GM23338 (cell line): ENCODE measurements at regions not wholly inside any gene's neighbourhood (a gene's known extent, or its start where the extent isn't known, plus 50 kb on each side); places are given as distances from the start of the nearest gene placed in this dataset.

Source experiments
- ATAC-seq: fragments of 200-7000 bp; cut with Tn5 transposase; 3 replicates; pipeline ENCODE4 v1.9.1; 2020
- DNase-seq: peaks from one replicate; pipeline ENCODE4 v3.0.0-alpha.2; 2015; ENCODE audit warnings: low spot score
- H2AFZ ChIP-seq: fragments of 200-600 bp; sonication (generic); 2 replicates; pipeline ENCODE4 v1.8.0; 2016; ENCODE audit warnings: antibody characterized with exemption, mild to moderate bottlenecking, moderate library complexity
- H3F3A ChIP-seq: fragments of 200-600 bp; sonication (generic); replicated peaks from 2 replicates; pipeline ENCODE4 v1.8.0; 2017; ENCODE audit warnings: antibody characterized with exemption, mixed run types, low read depth
- H3K27ac ChIP-seq: fragments of 200-600 bp; sonication (generic); 2 replicates; pipeline ENCODE4 v1.6.1; 2016; ENCODE audit warnings: low read depth
- H3K27me3 ChIP-seq: fragments of 200-600 bp; sonication (generic); 2 replicates; pipeline ENCODE4 v1.8.0; 2016; ENCODE audit warnings: mild to moderate bottlenecking, mixed run types, moderate library complexity; ENCODE audit not compliant: insufficient read depth
- H3K36me3 ChIP-seq: fragments of 200-600 bp; sonication (generic); 2 replicates; pipeline ENCODE4 v1.8.0; 2016; ENCODE audit warnings: mild to moderate bottlenecking; ENCODE audit not compliant: insufficient read depth
- H3K4me1 ChIP-seq: fragments of 200-600 bp; sonication (generic); 2 replicates; pipeline ENCODE4 v1.8.0; 2016; ENCODE audit warnings: mild to moderate bottlenecking, moderate library complexity; ENCODE audit not compliant: insufficient read depth
- H3K4me2 ChIP-seq: fragments of 200-600 bp; sonication (generic); 2 replicates; pipeline ENCODE4 v1.7.1; 2017; ENCODE audit warnings: mixed run types
- H3K4me3 ChIP-seq: fragments of 200-600 bp; sonication (generic); 2 replicates; pipeline ENCODE4 v1.6.1; 2016; ENCODE audit warnings: mixed run types
- H3K79me2 ChIP-seq: fragments of 200-600 bp; sonication (generic); replicated peaks from 2 replicates; pipeline ENCODE4 v1.8.0; 2017; ENCODE audit warnings: mild to moderate bottlenecking; ENCODE audit not compliant: insufficient read depth
- H3K9me2 ChIP-seq: fragments of 200-600 bp; sonication (generic); 2 replicates; pipeline ENCODE4 v1.8.0; 2017; ENCODE audit not compliant: insufficient read depth
- H4K20me1 ChIP-seq: fragments of 200-600 bp; sonication (generic); replicated peaks from 2 replicates; pipeline ENCODE4 v1.8.0; 2017; ENCODE audit warnings: mild to moderate bottlenecking; ENCODE audit not compliant: insufficient read depth
- H3K27ac Mint-ChIP-seq: 2 replicates; pipeline ENCODE4 v1.8.0; 2020; ENCODE audit warnings: inconsistent platforms, mild to moderate bottlenecking, moderate library complexity, mixed read lengths
- H3K27me3 Mint-ChIP-seq: 3 replicates; pipeline ENCODE4 v1.8.0; 2022; ENCODE audit warnings: low read depth, mild to moderate bottlenecking, moderate library complexity, mixed read lengths, inconsistent platforms; ENCODE audit not compliant: insufficient read depth, poor library complexity
- H3K36me3 Mint-ChIP-seq: 3 replicates; pipeline ENCODE4 v1.8.0; 2021; ENCODE audit warnings: low read depth, mild to moderate bottlenecking, inconsistent platforms, moderate library complexity, mixed read lengths
- H3K4me1 Mint-ChIP-seq: 3 replicates; pipeline ENCODE4 v1.8.0; 2020; ENCODE audit warnings: mild to moderate bottlenecking, inconsistent platforms, mixed read lengths
- H3K4me3 Mint-ChIP-seq: 3 replicates; pipeline ENCODE4 v1.8.0; 2021; ENCODE audit warnings: moderate library complexity, mild to moderate bottlenecking, inconsistent platforms, mixed read lengths
- H3K9me3 Mint-ChIP-seq: 3 replicates; pipeline ENCODE4 v1.8.0; 2020; ENCODE audit warnings: moderate library complexity, mild to moderate bottlenecking, inconsistent platforms, mixed read lengths
- JUNB ChIP-seq: IDR thresholded peaks from one replicate; pipeline ENCODE4 v1.6.1; 2016; ENCODE audit warnings: antibody characterized with exemption; ENCODE audit not compliant: unreplicated experiment
- POLR2AphosphoS5 ChIP-seq: IDR thresholded peaks from 2 replicates; pipeline ENCODE4 v1.6.1; 2016; ENCODE audit warnings: antibody characterized with exemption, low read depth
- ZNF114 ChIP-seq: fragments of 250-450 bp; sonication (Bioruptor Pico); IDR thresholded peaks from 2 replicates; pipeline ENCODE4 v1.5.0; 2020; ENCODE audit warnings: mild to moderate bottlenecking, moderate library complexity
- TF ChIP-seq, protein P1 (sequence below): fragments of 250-450 bp; sonication (Bioruptor Pico); IDR thresholded peaks from 2 replicates; pipeline ENCODE4 v1.5.0; 2020; ENCODE audit warnings: mild to moderate bottlenecking, moderate library complexity
- TF ChIP-seq, protein P2 (sequence below): IDR thresholded peaks from 2 replicates; pipeline ENCODE4 v1.6.1; 2016; ENCODE audit warnings: antibody characterized with exemption

GRCh38 chr1:105678334-105678733 lies 1378.1 kb upstream of the PRMT6 start (continued):
- TF ChIP-seq, protein P1, sequence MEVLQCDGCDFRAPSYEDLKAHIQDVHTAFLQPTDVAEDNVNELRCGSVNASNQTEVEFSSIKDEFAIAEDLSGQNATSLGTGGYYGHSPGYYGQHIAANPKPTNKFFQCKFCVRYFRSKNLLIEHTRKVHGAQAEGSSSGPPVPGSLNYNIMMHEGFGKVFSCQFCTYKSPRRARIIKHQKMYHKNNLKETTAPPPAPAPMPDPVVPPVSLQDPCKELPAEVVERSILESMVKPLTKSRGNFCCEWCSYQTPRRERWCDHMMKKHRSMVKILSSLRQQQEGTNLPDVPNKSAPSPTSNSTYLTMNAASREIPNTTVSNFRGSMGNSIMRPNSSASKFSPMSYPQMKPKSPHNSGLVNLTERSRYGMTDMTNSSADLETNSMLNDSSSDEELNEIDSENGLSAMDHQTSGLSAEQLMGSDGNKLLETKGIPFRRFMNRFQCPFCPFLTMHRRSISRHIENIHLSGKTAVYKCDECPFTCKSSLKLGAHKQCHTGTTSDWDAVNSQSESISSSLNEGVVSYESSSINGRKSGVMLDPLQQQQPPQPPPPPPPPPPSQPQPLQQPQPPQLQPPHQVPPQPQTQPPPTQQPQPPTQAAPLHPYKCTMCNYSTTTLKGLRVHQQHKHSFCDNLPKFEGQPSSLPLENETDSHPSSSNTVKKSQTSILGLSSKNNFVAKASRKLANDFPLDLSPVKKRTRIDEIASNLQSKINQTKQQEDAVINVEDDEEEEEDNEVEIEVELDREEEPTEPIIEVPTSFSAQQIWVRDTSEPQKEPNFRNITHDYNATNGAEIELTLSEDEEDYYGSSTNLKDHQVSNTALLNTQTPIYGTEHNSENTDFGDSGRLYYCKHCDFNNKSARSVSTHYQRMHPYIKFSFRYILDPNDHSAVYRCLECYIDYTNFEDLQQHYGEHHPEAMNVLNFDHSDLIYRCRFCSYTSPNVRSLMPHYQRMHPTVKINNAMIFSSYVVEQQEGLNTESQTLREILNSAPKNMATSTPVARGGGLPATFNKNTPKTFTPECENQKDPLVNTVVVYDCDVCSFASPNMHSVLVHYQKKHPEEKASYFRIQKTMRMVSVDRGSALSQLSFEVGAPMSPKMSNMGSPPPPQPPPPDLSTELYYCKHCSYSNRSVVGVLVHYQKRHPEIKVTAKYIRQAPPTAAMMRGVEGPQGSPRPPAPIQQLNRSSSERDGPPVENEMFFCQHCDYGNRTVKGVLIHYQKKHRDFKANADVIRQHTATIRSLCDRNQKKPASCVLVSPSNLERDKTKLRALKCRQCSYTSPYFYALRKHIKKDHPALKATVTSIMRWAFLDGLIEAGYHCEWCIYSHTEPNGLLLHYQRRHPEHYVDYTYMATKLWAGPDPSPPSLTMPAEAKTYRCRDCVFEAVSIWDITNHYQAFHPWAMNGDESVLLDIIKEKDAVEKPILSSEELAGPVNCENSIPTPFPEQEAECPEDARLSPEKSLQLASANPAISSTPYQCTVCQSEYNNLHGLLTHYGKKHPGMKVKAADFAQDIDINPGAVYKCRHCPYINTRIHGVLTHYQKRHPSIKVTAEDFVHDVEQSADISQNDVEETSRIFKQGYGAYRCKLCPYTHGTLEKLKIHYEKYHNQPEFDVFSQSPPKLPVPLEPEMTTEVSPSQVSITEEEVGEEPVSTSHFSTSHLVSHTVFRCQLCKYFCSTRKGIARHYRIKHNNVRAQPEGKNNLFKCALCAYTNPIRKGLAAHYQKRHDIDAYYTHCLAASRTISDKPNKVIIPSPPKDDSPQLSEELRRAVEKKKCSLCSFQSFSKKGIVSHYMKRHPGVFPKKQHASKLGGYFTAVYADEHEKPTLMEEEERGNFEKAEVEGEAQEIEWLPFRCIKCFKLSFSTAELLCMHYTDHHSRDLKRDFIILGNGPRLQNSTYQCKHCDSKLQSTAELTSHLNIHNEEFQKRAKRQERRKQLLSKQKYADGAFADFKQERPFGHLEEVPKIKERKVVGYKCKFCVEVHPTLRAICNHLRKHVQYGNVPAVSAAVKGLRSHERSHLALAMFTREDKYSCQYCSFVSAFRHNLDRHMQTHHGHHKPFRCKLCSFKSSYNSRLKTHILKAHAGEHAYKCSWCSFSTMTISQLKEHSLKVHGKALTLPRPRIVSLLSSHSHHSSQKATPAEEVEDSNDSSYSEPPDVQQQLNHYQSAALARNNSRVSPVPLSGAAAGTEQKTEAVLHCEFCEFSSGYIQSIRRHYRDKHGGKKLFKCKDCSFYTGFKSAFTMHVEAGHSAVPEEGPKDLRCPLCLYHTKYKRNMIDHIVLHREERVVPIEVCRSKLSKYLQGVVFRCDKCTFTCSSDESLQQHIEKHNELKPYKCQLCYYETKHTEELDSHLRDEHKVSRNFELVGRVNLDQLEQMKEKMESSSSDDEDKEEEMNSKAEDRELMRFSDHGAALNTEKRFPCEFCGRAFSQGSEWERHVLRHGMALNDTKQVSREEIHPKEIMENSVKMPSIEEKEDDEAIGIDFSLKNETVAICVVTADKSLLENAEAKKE = no peak
- TF ChIP-seq, protein P2, sequence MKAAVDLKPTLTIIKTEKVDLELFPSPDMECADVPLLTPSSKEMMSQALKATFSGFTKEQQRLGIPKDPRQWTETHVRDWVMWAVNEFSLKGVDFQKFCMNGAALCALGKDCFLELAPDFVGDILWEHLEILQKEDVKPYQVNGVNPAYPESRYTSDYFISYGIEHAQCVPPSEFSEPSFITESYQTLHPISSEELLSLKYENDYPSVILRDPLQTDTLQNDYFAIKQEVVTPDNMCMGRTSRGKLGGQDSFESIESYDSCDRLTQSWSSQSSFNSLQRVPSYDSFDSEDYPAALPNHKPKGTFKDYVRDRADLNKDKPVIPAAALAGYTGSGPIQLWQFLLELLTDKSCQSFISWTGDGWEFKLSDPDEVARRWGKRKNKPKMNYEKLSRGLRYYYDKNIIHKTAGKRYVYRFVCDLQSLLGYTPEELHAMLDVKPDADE = no peak
- TF ChIP-seq POLR2AphosphoS5 = no peak

- no peak overlapping the region for H3K4me2 ChIP-seq
- H3K27me3 ChIP-seq = no peaks in the 10 kb centered on the region
- TF ChIP-seq, protein P2 = no peak
- TF ChIP-seq ZNF114 (no peak), JUNB (no peak)
- H3K27ac ChIP-seq = no peak overlapping the region
- no peaks in the 10 kb centered on the region for H3K4me1 ChIP-seq
- H3K9me3 Mint-ChIP-seq = no peaks in the 10 kb centered on the region; the same call in 2 of the 3 replicates
- no peak overlapping the region for H2AFZ ChIP-seq
- H3F3A ChIP-seq = no peaks in the 10 kb centered on the region
- no peak overlapping the region for H3K4me3 Mint-ChIP-seq
- H3K4me3 ChIP-seq = no peak overlapping the region
- H3K79me2 ChIP-seq = no peaks in the 10 kb centered on the region
- H3K4me1 Mint-ChIP-seq = no peaks in the 10 kb centered on the region; the same call in 2 of the 3 replicates
- no peaks in the 10 kb centered on the region for H4K20me1 ChIP-seq
- ATAC-seq = no peak
- no peak overlapping the region for H3K27ac Mint-ChIP-seq
- no peaks in the 10 kb centered on the region for H3K36me3 Mint-ChIP-seq
- 0 out of 2 replicates have a peak, but pooled peaks cover 3% of the 10 kb centered on the region for H3K9me2 ChIP-seq
- DNase-seq = no peak
- no peaks in the 10 kb centered on the region for H3K36me3 ChIP-seq
- no peaks in the 10 kb centered on the region for H3K27me3 Mint-ChIP-seq
Measured at GRCh38 chr1:105684714-105685113, 1371.8 kb upstream of the PRMT6 start.
